ENCODE measurements at regions not wholly inside any gene's neighbourhood (a gene's known extent, or its start where the extent isn't known, plus 50 kb on each side); places are given as distances from the start of the nearest gene placed in this dataset.

- TF ChIP-seq, protein P1, sequence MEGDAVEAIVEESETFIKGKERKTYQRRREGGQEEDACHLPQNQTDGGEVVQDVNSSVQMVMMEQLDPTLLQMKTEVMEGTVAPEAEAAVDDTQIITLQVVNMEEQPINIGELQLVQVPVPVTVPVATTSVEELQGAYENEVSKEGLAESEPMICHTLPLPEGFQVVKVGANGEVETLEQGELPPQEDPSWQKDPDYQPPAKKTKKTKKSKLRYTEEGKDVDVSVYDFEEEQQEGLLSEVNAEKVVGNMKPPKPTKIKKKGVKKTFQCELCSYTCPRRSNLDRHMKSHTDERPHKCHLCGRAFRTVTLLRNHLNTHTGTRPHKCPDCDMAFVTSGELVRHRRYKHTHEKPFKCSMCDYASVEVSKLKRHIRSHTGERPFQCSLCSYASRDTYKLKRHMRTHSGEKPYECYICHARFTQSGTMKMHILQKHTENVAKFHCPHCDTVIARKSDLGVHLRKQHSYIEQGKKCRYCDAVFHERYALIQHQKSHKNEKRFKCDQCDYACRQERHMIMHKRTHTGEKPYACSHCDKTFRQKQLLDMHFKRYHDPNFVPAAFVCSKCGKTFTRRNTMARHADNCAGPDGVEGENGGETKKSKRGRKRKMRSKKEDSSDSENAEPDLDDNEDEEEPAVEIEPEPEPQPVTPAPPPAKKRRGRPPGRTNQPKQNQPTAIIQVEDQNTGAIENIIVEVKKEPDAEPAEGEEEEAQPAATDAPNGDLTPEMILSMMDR (IDR thresholded peaks at IDR 0.05; ENCODE audit: low read depth, low read length): no peak
- TF ChIP-seq POLR2A (IDR thresholded peaks at IDR 0.05; ENCODE audit: extremely low read depth, insufficient read length): no peak
Observed at GRCh38 chr2:217010173-217010572, 150.3 kb upstream of the TNP1 start.

Data from NB4 (cell line).